PC-3 (cell line): ENCODE measurements at regions not wholly inside any gene's neighbourhood (a gene's known extent, or its start where the extent isn't known, plus 50 kb on each side); places are given as distances from the start of the nearest gene placed in this dataset.

Experiments
- ATAC-seq: fragments of 200-7000 bp; cut with Tn5 transposase; 2 replicates; pipeline ENCODE4 v1.9.1; 2020; ENCODE audit warnings: mild to moderate bottlenecking, moderate library complexity
- BruUV-seq: library from RNA; stranded (reverse); fragments of 400-500 nt; replicated peaks from 2 replicates; lab custom pipeline; 2021; lab: Mats Ljungman, UMichigan
- CTCF ChIA-PET: fragments of 300-600 bp; sonication (Branson Sonifier 250); formaldehyde crosslinking; loops from one replicate; lab custom pipeline; 2022; ENCODE audit warnings: antibody characterized with exemption; lab: Charles Lee
- POLR2A ChIA-PET: fragments of 300-600 bp; sonication (Branson Sonifier 250); formaldehyde crosslinking; loops from one replicate; lab custom pipeline; 2022; ENCODE audit warnings: antibody characterized with exemption; ENCODE audit not compliant: unreplicated experiment; lab: Charles Lee
- DNase-seq: peaks from one replicate; pipeline ENCODE4 v3.0.0-alpha.2; 2015
- H2AFZ ChIP-seq: fragments of 300-600 bp; sonication (generic); 2 replicates; pipeline ENCODE4 v1.6.0; 2016; ENCODE audit warnings: antibody characterized with exemption, low read length
- H3F3A ChIP-seq: fragments of 300-600 bp; sonication (generic); one replicate; pipeline ENCODE4 v1.6.0; 2017; ENCODE audit warnings: antibody characterized with exemption, low read length, control low read depth, mild to moderate bottlenecking; ENCODE audit not compliant: unreplicated experiment
- H3K27ac ChIP-seq: fragments of 300-600 bp; sonication (generic); 2 replicates; pipeline ENCODE4 v1.5.1; 2016; ENCODE audit warnings: mild to moderate bottlenecking, low read length
- H3K27me3 ChIP-seq: fragments of 300-600 bp; sonication (generic); 2 replicates; pipeline ENCODE4 v1.6.1; 2016; ENCODE audit warnings: low read length, mixed read lengths
- H3K36me3 ChIP-seq: fragments of 300-600 bp; sonication (generic); 2 replicates; pipeline ENCODE4 v1.6.1; 2016; ENCODE audit warnings: low read depth, mixed run types, low read length, mixed read lengths
- H3K4me1 ChIP-seq: fragments of 300-600 bp; sonication (generic); 2 replicates; pipeline ENCODE4 v1.5.1; 2016; ENCODE audit warnings: low read length; ENCODE audit not compliant: insufficient read depth
- H3K4me2 ChIP-seq: fragments of 300-600 bp; sonication (generic); 2 replicates; pipeline ENCODE4 v1.6.0; 2016; ENCODE audit warnings: low read length
- H3K4me3 ChIP-seq: fragments of 300-600 bp; sonication (generic); 2 replicates; pipeline ENCODE4 v1.5.1; 2016; ENCODE audit warnings: mild to moderate bottlenecking, low read length, mixed read lengths
- H3K79me2 ChIP-seq: fragments of 300-600 bp; sonication (generic); 2 replicates; pipeline ENCODE4 v1.6.1; 2017; ENCODE audit warnings: low read length, mixed read lengths
- H3K9ac ChIP-seq: fragments of 300-600 bp; sonication (generic); 2 replicates; pipeline ENCODE4 v1.6.0; 2016; ENCODE audit warnings: mild to moderate bottlenecking, low read length
- H3K9me2 ChIP-seq: fragments of 300-600 bp; sonication (generic); replicated peaks from 2 replicates; pipeline ENCODE4 v1.6.1; 2016; ENCODE audit warnings: mixed run types, low read length, mixed read lengths
- H3K9me3 ChIP-seq: fragments of 300-600 bp; sonication (generic); 2 replicates; pipeline ENCODE4 v1.6.1; 2016; ENCODE audit warnings: low read length, mixed read lengths
- H4K20me1 ChIP-seq: fragments of 300-600 bp; sonication (generic); 2 replicates; pipeline ENCODE4 v1.6.1; 2016; ENCODE audit warnings: low read length, mixed read lengths
- EZH2 ChIP-seq: fragments of 300-600 bp; sonication (generic); IDR thresholded peaks from one replicate; pipeline ENCODE4 v1.6.1; 2017; ENCODE audit warnings: antibody characterized with exemption, mild to moderate bottlenecking, low read length; ENCODE audit not compliant: unreplicated experiment
- EZH2phosphoT487 ChIP-seq: fragments of 300-600 bp; sonication (generic); IDR thresholded peaks from 2 replicates; pipeline ENCODE4 v1.6.1; 2018; ENCODE audit warnings: mild to moderate bottlenecking, antibody characterized with exemption, low read length, borderline replicate concordance
- intact Hi-C: fragments of 100-400 bp; cut with micrococcal nuclease; formaldehyde crosslinking; loops from 2 replicates; pipeline ENCODE4 v1.9.0; 2023
- TF ChIP-seq, protein P1 (sequence below): fragments of 300-600 bp; sonication (generic); conservative IDR thresholded peaks from 2 replicates; pipeline ENCODE4 v1.5.1; 2017; ENCODE audit warnings: antibody characterized with exemption, low read depth, mild to moderate bottlenecking, low read length

- H3K4me1 ChIP-seq = no peaks in the 10 kb centered on the region
- H4K20me1 ChIP-seq = no peaks in the 10 kb centered on the region
- no peak for DNase-seq
- H3K27me3 ChIP-seq = no peaks in the 10 kb centered on the region
- H3K4me2 ChIP-seq = no peak overlapping the region
- ChIA-PET CTCF (no interaction called here), POLR2A (no interaction called here)
- H3K4me3 ChIP-seq = no peak overlapping the region
- H2AFZ ChIP-seq = no peak overlapping the region
- H3K9me3 ChIP-seq = no peaks in the 10 kb centered on the region
- intact Hi-C loops = no loop called here
- no peak overlapping the region for H3K27ac ChIP-seq
- no peaks in the 10 kb centered on the region for H3F3A ChIP-seq
- H3K9ac ChIP-seq = no peak overlapping the region
- no TSS peak for BruUV-seq
- ATAC-seq = no peak
- no peak for TF ChIP-seq EZH2phosphoT487
- TF ChIP-seq EZH2 = no peak
- TF ChIP-seq, protein P1, sequence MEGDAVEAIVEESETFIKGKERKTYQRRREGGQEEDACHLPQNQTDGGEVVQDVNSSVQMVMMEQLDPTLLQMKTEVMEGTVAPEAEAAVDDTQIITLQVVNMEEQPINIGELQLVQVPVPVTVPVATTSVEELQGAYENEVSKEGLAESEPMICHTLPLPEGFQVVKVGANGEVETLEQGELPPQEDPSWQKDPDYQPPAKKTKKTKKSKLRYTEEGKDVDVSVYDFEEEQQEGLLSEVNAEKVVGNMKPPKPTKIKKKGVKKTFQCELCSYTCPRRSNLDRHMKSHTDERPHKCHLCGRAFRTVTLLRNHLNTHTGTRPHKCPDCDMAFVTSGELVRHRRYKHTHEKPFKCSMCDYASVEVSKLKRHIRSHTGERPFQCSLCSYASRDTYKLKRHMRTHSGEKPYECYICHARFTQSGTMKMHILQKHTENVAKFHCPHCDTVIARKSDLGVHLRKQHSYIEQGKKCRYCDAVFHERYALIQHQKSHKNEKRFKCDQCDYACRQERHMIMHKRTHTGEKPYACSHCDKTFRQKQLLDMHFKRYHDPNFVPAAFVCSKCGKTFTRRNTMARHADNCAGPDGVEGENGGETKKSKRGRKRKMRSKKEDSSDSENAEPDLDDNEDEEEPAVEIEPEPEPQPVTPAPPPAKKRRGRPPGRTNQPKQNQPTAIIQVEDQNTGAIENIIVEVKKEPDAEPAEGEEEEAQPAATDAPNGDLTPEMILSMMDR = no peak
- H3K9me2 ChIP-seq = no peaks in the 10 kb centered on the region
- H3K36me3 ChIP-seq = no peaks in the 10 kb centered on the region
- no peaks in the 10 kb centered on the region for H3K79me2 ChIP-seq
Measured at GRCh38 chr6:78460711-78461110, 406.6 kb upstream of the IRAK1BP1 start.

- BruUV-seq = no TSS peak
- Histone ChIP-seq H4K20me1 (no peaks in the 10 kb centered on the region), H3K4me2 (no peak overlapping the region), H3K4me3 (no peak overlapping the region), H3K9me2 (no peaks in the 10 kb centered on the region), H2AFZ (no peak overlapping the region), H3K9ac (no peak overlapping the region), H3F3A (no peaks in the 10 kb centered on the region), H3K36me3 (no peaks in the 10 kb centered on the region), H3K4me1 (no peaks in the 10 kb centered on the region), H3K27ac (no peak overlapping the region), H3K27me3 (no peaks in the 10 kb centered on the region), H3K9me3 (no peaks in the 10 kb centered on the region), H3K79me2 (no peaks in the 10 kb centered on the region)
- intact Hi-C loops = no loop called here
- TF ChIP-seq, protein P1 = no peak
- TF ChIP-seq EZH2phosphoT487 (no peak), EZH2 (no peak)
- ATAC-seq (peak; percentile 38; the same call in 1 of the 2 replicates), DNase-seq (peak; percentile 10)
- ChIA-PET POLR2A (no interaction called here), CTCF (no interaction called here)
Measured at GRCh38 chr6:78462728-78463127, 404.6 kb upstream of the IRAK1BP1 start.

GRCh38 chr6:78465059-78465634 lies 402.2 kb upstream of the IRAK1BP1 start:
- ChIA-PET POLR2A (no interaction called here), CTCF (no interaction called here)
- no peaks in the 10 kb centered on the region for H3K9me3 ChIP-seq
- no peak overlapping the region for H3K4me2 ChIP-seq
- H3K4me1 ChIP-seq = no peaks in the 10 kb centered on the region
- H3K4me3 ChIP-seq = no peak overlapping the region
- H3K27me3 ChIP-seq = no peaks in the 10 kb centered on the region
- H3K9ac ChIP-seq = no peak overlapping the region
- BruUV-seq = no TSS peak
- H3K27ac ChIP-seq = no peak overlapping the region
- H3K9me2 ChIP-seq = no peaks in the 10 kb centered on the region
- intact Hi-C loops = no loop called here
- TF ChIP-seq EZH2 (no peak), EZH2phosphoT487 (no peak)
- TF ChIP-seq, protein P1 = no peak
- no peak for ATAC-seq
- no peaks in the 10 kb centered on the region for H3F3A ChIP-seq
- H3K36me3 ChIP-seq = no peaks in the 10 kb centered on the region
- no peak for DNase-seq
- H2AFZ ChIP-seq = no peak overlapping the region
- H4K20me1 ChIP-seq = no peaks in the 10 kb centered on the region
- H3K79me2 ChIP-seq = no peaks in the 10 kb centered on the region
